Upper lobe of right lung (tissue), 1 donor: ENCODE measurements at regions not wholly inside any gene's neighbourhood (a gene's known extent, or its start where the extent isn't known, plus 50 kb on each side); places are given as distances from the start of the nearest gene placed in this dataset.

ENCODE experiments used
- ATAC-seq: fragments of 200-7000 bp; cut with Tn5 transposase; one replicate; pipeline ENCODE4 v1.9.1; 2020; ENCODE audit warnings: mild to moderate bottlenecking, moderate library complexity
- DNase-seq: peaks from one replicate; pipeline ENCODE4 v3.0.0-alpha.2; 2020
- H3K27ac ChIP-seq: fragments of 200-600 bp; one replicate; pipeline ENCODE4 v1.8.0; 2022
- H3K27me3 ChIP-seq: fragments of 200-600 bp; one replicate; pipeline ENCODE4 v1.8.0; 2022; ENCODE audit warnings: mild to moderate bottlenecking
- H3K36me3 ChIP-seq: fragments of 200-600 bp; one replicate; pipeline ENCODE4 v1.8.0; 2022
- H3K4me1 ChIP-seq: fragments of 200-600 bp; one replicate; pipeline ENCODE4 v1.8.0; 2022
- H3K4me3 ChIP-seq: fragments of 200-600 bp; one replicate; pipeline ENCODE4 v1.8.0; 2022; ENCODE audit warnings: mild to moderate bottlenecking
- H3K9me3 ChIP-seq: fragments of 200-600 bp; one replicate; pipeline ENCODE4 v1.8.0; 2022
- CTCF ChIP-seq: fragments of 200-600 bp; IDR thresholded peaks from one replicate; pipeline ENCODE4 v1.8.0; 2022; ENCODE audit warnings: antibody characterized with exemption
- intact Hi-C: fragments of 100-400 bp; cut with DNase I; formaldehyde crosslinking; loops from one replicate; pipeline ENCODE4 v1.11.0; 2022
- donor health status: DM: no; HTN: yes; CAD: no; lungs with severe emphysema.

GRCh38 chr18:54737986-54738385, 90.3 kb upstream of the RAB27B start:
- no peaks in the 10 kb centered on the region for H3K27me3 ChIP-seq
- intact Hi-C loops, result no loop called here
- H3K9me3 ChIP-seq, result no peaks in the 10 kb centered on the region
- DNase-seq (no peak), ATAC-seq (no peak)
- no peak overlapping the region for H3K27ac ChIP-seq
- H3K36me3 ChIP-seq, result no peaks in the 10 kb centered on the region
- no peak overlapping the region for H3K4me3 ChIP-seq
- no peak for TF ChIP-seq CTCF
- no peaks in the 10 kb centered on the region for H3K4me1 ChIP-seq

- no peak for TF ChIP-seq CTCF
- Histone ChIP-seq H3K4me3 (no peak overlapping the region), H3K36me3 (no peaks in the 10 kb centered on the region), H3K27ac (no peak overlapping the region), H3K4me1 (no peaks in the 10 kb centered on the region), H3K27me3 (no peaks in the 10 kb centered on the region), H3K9me3 (no peaks in the 10 kb centered on the region)
- DNase-seq (no peak), ATAC-seq (no peak)
- intact Hi-C loops, result no loop called here
These were observed 88.8 kb upstream of the RAB27B start for GRCh38 chr18:54739476-54739875.

GRCh38 chr18:54740136-54740846, 88.0 kb upstream of the RAB27B start:
- H3K27ac ChIP-seq, result no peak overlapping the region
- no peak for DNase-seq
- intact Hi-C loops, result no loop called here
- H3K4me1 ChIP-seq, result no peaks in the 10 kb centered on the region
- no peaks in the 10 kb centered on the region for H3K36me3 ChIP-seq
- no peak for TF ChIP-seq CTCF
- H3K9me3 ChIP-seq, result no peaks in the 10 kb centered on the region
- ATAC-seq, result peak; percentile 27
- H3K4me3 ChIP-seq, result no peak overlapping the region
- H3K27me3 ChIP-seq, result no peaks in the 10 kb centered on the region

- Histone ChIP-seq H3K9me3 (no peaks in the 10 kb centered on the region), H3K4me3 (no peak overlapping the region), H3K27ac (no peak overlapping the region), H3K4me1 (no peaks in the 10 kb centered on the region), H3K36me3 (no peaks in the 10 kb centered on the region), H3K27me3 (no peaks in the 10 kb centered on the region)
- no peak for TF ChIP-seq CTCF
- ATAC-seq, result no peak
- no peak for DNase-seq
- intact Hi-C loops, result no loop called here
These were observed 86.2 kb upstream of the RAB27B start for GRCh38 chr18:54742120-54742519.

DNA sequence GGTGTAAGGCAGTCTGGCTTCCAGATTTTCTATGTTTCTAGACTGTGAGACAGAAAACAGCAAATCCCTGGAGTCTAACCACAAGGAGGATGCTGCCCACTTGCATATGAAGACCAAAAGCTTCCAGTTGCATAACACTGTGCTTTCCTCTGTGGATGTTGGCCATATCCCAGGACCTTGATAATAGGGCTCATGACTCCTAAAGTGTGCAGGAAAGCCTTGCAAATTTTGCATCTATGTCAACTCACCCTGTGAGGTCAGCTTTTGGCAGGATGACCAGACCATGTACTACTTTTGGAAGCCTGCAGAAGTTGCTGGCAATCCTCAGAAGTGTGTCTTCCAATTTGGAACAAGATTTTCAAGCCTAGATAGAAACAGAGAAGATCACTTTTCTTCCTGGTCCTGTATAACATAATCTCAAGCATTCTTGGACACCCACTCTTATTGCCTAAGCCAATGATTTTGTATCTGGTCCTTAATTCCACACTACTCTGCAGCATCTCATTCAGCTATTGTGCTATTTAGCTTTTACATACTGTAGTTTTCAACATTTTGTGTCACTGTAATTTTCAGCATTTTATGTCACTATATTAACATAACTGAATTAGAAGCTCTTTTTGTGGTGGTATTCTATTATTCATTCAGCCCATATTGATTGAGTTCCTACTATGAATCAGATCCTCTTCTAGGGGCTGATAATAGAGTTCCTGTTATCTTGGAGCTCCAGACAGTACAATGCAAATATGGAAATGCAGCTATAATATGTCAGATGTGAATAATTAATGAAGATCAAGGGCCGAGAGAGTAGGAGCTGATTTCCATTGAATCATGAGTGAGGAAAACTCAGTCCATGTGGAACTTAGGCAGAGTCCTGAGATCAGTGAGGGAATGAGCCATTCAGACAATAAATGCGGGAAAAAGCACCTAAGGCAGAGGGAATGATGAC, 85.3 kb upstream of the RAB27B start:
- TF ChIP-seq CTCF, result no peak
- no peak for DNase-seq
- intact Hi-C loops, result no loop called here
- peak; percentile 46 for ATAC-seq
- H3K36me3 ChIP-seq, result no peaks in the 10 kb centered on the region
- no peaks in the 10 kb centered on the region for H3K27me3 ChIP-seq
- no peak overlapping the region for H3K4me3 ChIP-seq
- no peaks in the 10 kb centered on the region for H3K9me3 ChIP-seq
- H3K4me1 ChIP-seq, result no peaks in the 10 kb centered on the region
- H3K27ac ChIP-seq, result no peak overlapping the region
